NCI-H1105 (cell line): ENCODE measurements at regions not wholly inside any gene's neighbourhood (a gene's known extent, or its start where the extent isn't known, plus 50 kb on each side); places are given as distances from the start of the nearest gene placed in this dataset.
A peak's percentile ranks its signal among the peaks of the same experiment; 100 is the strongest.

Experiments
- DNase-seq: peaks from one replicate; lab custom pipeline; 2025; lab: John Stamatoyannopoulos, UW

DNA sequence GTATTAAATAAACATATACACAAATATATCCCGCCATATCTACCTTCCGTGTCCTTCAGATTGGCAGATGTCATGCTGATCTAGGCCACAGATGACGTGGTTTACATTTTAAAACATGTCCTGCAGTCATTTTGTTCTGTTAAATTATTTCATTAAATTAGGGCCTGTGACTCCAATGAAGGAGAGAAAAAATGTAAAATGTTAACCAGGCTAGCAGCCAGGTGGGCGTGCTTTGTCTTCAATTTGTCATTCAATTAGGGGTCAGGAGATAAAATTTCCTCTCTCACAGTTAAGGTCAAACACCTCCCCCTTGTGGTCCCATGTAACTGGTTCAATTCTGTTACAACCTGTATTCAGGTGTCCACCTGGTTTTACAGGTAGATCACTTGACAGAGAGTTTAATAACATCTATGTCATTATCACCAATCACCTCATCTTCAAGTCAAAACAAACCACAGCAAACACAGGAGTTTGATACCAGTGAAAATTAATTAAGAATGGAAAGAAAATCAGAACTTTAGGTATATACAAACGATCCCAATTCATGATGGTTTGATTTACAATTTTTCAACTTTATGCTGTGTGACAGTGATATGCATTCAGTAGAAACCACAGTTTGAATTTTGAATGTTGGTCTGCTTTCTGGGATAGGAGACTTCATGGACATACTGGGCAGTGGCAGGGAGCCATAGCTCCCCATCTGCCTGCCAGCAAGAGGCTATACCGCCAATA is 339.4 kb downstream of the CMPK2 start:
- peak; percentile 61 for DNase-seq

DNA sequence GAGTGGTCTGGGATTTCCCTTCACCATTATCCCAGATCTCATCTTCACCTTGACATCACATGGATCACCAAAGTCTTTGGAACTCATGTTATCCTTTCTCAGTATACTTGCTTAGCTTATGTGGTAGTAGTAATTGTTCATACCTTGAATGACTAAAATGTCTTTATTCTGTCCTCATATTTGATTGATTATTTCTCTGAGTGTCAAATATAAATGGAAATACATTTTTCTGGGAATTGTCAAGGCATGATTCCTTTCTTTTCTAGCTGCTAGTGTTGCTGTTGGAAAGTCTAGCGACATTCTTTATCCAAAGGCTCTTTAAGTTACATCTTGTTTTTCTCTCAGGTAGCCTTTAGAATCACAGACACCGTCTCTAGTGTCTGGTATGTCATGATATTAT is 334.4 kb downstream of the CMPK2 start:
- DNase-seq: no peak

GRCh38 chr2:6535572-6535971 is 330.1 kb downstream of the CMPK2 start:
- DNase-seq: no peak

- DNase-seq: no peak
Measured at GRCh38 chr2:6538607-6539006, 327.1 kb downstream of the CMPK2 start.

DNA sequence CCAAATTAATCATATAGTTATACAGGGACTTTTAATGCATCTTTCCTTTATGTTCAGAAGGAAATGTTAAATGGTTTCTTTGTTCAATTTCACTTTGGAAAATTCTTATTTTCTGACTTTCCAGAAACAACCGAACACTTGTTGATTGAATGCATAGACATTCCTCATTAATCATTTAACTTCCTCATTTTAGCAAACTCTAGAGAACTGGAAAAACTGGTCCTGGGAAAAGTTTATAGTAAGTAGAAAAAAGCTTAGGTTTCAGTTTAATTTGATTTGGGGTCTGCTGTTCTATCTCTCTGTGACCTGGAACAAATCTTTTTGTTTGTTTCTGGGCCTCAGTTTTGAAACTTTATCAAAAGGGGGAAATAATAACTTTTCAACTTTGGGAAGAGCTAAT is 320.4 kb downstream of the CMPK2 start:
- DNase-seq: no peak

DNA sequence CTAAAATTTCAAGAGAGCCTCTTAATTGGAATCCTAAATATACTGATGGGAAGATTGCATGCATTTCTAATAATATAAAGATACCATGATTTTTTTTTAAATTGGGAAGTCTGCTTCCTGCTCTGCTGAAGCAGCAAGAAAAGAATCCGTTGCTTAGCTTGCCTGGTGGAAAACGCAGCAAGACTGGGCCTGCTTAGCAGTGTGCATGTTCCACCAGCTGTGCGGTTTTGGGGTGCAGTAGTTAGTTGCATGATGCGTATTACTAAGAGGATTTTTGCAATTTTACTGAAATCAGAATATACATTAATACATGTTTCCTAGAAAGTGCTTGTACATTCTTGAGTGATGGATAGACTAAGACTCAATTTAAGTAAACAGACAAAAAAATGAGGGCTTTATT is 319.9 kb downstream of the CMPK2 start:
- DNase-seq: no peak

GRCh38 chr2:6554466-6554865 is 311.2 kb downstream of the CMPK2 start:
- peak; percentile 67 for DNase-seq

DNA sequence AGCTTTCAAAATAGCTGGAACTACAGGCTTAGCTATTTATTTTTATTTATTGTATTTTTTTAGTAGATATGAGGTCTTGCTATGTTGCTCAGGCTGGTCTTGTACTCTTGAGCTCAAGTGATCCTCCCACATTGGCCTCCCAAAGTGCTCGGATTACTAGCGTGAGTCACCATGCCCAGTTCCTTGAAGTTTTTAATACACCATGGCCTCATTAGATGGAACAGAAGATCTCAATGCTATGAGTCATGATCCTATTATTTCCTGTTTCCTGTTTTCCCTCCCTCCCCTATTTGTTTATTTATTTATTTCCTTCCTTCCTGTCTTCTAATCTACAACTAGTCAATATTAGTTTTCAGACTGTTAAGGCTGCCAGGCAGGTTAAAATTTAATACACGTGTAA is 309.0 kb downstream of the CMPK2 start:
- no peak for DNase-seq

GRCh38 chr2:6557737-6558136 is 308.0 kb downstream of the CMPK2 start:
- DNase-seq: no peak

DNA sequence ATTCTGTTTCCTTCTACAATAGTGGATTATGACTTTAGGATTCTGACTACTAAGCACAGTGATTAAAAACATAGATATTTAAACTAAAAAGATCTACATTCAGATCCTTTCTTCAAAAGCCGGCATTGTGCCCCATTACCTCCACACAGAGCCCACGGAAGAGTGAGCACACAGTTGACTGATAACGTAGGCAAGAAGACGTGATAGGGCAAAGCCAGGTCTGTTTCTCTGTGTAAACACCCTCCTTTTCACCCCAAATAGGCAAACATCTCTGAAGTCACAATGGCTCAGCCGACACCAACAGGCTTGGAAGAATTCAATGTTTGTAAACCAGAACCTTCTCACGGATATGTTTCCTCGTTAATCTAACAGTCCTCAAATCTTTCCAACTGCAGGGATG is 302.9 kb downstream of the CMPK2 start:
- DNase-seq: no peak

DNA sequence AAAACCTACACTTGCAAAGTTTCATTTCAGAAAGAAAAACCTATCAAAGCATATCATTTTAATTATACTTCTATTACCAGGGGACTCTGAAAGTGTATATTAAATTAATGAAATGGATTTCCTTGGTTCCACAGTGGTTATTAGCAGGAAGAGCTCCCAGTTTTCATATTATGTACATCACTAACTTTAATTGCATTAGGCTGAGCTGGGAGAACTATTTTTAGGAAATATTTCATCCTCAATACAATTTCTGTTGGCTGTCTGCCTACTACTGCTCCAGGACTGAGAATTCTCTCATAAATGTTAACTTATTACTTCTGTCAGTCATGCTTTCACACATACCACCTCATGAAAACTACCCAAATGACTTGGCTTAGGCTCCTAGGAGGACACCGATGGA is 301.4 kb downstream of the CMPK2 start:
- DNase-seq: no peak

DNA sequence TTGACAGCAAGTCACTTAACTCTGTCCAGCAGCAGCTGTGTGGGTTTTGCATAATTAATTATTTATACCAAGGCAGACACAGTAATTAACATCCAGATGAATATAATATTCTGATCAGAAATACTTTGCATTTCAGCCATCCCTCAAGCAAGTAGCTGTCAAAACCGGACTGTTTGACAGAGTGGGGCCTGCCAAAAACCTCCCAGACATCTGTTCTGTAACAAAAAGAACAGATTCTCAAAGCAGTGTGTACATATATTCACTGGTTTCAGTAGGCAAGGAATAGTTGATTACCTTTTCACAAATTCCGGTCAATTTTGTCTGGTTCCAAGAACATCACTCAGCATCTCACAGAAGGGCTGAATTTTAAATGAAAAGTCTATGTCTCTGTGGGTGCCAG is 291.6 kb downstream of the CMPK2 start:
- no peak for DNase-seq

DNA sequence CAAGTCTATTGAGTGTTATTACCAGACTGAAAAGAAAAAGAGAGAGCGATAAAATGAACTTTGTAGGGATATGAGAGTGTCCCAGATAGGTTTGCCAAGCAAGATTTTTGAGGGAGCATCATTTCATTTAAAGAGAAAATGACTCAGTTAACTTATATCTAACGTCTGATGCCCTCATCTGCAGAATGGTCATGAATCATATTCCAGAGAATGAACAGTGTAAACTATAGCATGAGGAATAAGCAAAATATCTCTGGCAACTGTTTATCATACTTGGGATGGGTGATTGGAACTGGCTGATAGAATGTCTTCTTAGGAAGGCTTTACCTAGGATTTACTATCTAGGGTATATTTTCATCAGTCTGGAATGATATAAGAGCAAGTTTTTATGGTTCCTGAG is 289.4 kb downstream of the CMPK2 start:
- no peak for DNase-seq

- no peak for DNase-seq
Measured at GRCh38 chr2:6577960-6578359, 287.7 kb downstream of the CMPK2 start.

- DNase-seq: no peak
Measured at GRCh38 chr2:6578416-6578815, 287.3 kb downstream of the CMPK2 start.

DNA sequence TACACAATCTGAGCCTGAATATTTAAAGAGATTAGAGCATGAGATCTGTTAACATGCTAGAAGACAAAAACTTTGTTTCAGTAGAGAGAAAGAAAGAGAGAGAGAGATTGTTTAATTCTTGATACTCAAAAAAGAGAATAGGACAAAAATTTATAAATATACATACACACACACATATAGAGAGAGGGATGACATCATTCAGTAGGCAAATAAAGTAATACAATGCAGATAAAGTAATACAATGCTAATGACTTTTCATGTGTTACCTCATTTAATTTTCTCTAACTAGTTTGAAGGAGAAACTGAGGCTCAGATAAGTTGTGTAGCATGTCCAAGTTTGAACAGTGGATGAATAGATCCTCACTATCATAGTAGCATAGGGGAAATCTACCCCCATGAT is 286.4 kb downstream of the CMPK2 start:
- no peak for DNase-seq

GRCh38 chr2:6580982-6581381 is 284.7 kb downstream of the CMPK2 start:
- no peak for DNase-seq

DNA sequence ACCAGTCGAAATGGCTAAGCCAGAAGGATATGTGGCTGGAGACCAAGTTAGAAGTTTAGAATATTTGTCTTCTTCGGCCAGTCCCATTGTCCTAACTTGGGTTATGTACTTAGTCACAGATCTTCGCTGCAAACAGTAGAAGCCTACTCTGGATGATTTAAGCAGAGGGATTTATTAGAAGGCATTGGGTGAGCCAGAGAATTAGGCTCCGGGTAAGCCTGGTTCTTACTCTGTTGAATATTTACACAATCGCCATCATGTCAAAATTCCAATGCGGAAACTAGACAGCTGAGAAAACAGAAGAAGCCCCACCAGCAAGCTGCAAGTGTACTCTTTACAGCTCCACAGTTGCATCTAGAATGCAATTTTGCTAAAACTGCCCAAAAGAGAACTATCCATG is 276.6 kb downstream of the CMPK2 start:
- DNase-seq: no peak

GRCh38 chr2:6590442-6590841 is 275.3 kb downstream of the CMPK2 start:
- no peak for DNase-seq

GRCh38 chr2:6602471-6602870 is 263.2 kb downstream of the CMPK2 start:
- no peak for DNase-seq

GRCh38 chr2:6605836-6606505 is 259.7 kb downstream of the CMPK2 start:
- no peak for DNase-seq

- DNase-seq: no peak
Measured at GRCh38 chr2:6617794-6618193, 247.9 kb downstream of the CMPK2 start.

- no peak for DNase-seq
Measured at GRCh38 chr2:6618201-6618600, 247.5 kb downstream of the CMPK2 start.

DNA sequence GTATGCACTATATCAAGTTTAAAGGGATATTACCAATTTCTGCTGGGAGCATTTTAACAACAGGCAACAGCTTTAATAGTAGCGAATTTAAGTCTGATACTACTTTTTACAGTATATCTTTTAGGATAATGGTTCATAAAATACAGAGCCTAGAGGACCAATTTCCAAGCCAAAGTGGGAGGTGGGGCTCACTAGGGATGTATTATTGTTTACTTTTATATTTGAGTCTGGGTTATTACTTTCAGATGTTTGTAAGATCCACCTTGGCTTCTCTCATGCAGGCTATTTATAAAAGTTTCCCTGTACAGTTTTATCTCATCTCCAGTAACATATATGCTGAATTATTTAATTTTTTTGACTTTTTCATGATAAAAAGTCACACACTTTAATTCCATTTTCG is 242.0 kb downstream of the CMPK2 start:
- no peak for DNase-seq
